Transverse colon (tissue), 4 donors: ENCODE measurements at regions not wholly inside any gene's neighbourhood (a gene's known extent, or its start where the extent isn't known, plus 50 kb on each side); places are given as distances from the start of the nearest gene placed in this dataset.

Experiments
- DNase-seq: peaks from one replicate; pipeline ENCODE4 v3.0.0-alpha.2; 2019
- H3K27ac ChIP-seq, 4 donors: fragments of 200-600 bp; sonication (generic); 2 replicates each; pipeline ENCODE4 v1.5.1; 2016 to 2018; ENCODE audit warnings: inconsistent platforms in 4 of 4
- H3K27me3 ChIP-seq: fragments of 200-600 bp; sonication (generic); 2 replicates; pipeline ENCODE4 v1.5.1; 2017; ENCODE audit warnings: inconsistent platforms
- H3K36me3 ChIP-seq, 4 donors: fragments of 200-600 bp; sonication (generic); 2 replicates each; pipeline ENCODE4 v1.5.1; 2017 to 2019; ENCODE audit warnings: inconsistent platforms in 4 of 4
- H3K4me1 ChIP-seq, 4 donors: fragments of 200-600 bp; sonication (generic); 2 replicates each; pipeline ENCODE4 v1.5.1; 2017 to 2020; ENCODE audit warnings: inconsistent platforms in 4 of 4
- H3K4me3 ChIP-seq, 4 donors: fragments of 200-600 bp; sonication (generic); 1 replicate in 1 of 4; 2 replicates in 3 of 4; pipeline versions ENCODE4 v1.5.1 to v1.6.1; 2017 to 2019; ENCODE audit warnings: inconsistent platforms in 4 of 4
- H3K9me3 ChIP-seq, 2 donors: fragments of 200-600 bp; sonication (generic); 2 replicates each; pipeline ENCODE4 v1.5.1; 2017 to 2019; ENCODE audit warnings: inconsistent platforms in 2 of 2
- EP300 ChIP-seq: sonication (generic); formaldehyde crosslinking; IDR thresholded peaks from one replicate; pipeline ENCODE4 v1.6.1; 2017; ENCODE audit warnings: antibody characterized with exemption, low read depth
- POLR2A ChIP-seq: fragments of 450-650 bp; IDR thresholded peaks from one replicate; pipeline ENCODE4 v1.6.1; 2016; ENCODE audit warnings: antibody characterized with exemption, mild to moderate bottlenecking, moderate library complexity
- POLR2AphosphoS5 ChIP-seq, 3 donors: sonication (generic); formaldehyde crosslinking; IDR thresholded peaks; one replicate each; pipeline ENCODE4 v1.6.1; 2016; ENCODE audit warnings: antibody characterized with exemption in 3 of 3
- WGBS, 2 donors: methylation state at CpG; one replicate each; pipeline ENCODE4 v1.1.5; 2018; ENCODE audit warnings: low coverage in 1 of 2; 5-methylcytosine and 5-hydroxymethylcytosine counted together
- in situ Hi-C, 4 donors: fragments of 200-750 bp; cut with MboI; loops; one replicate each; pipeline versions ENCODE4 v1.15.0 to v1.15.1; 2017; ENCODE audit warnings: low sequenced_read_pairs in 3 of 4, low pct_ligation_motif_present in 1 of 4, low pct_unique_long_range_greater_than_20kb in 1 of 4
- intact Hi-C: fragments of 100-400 bp; cut with DNase I; formaldehyde crosslinking; loops from one replicate; pipeline ENCODE4 v1.15.1; 2023; ENCODE audit warnings: low total_unique reads
- TF ChIP-seq, protein P1 (sequence below), 5 experiments: fragments of 200-600 bp in 3 of 5; fragments of 450-650 bp in 2 of 5; sonication (generic) in 3 of 5; IDR thresholded peaks; 1 replicate in 2 of 5; 2 replicates in 3 of 5; pipeline ENCODE4 v1.5.1; 2016 to 2017; ENCODE audit warnings: antibody characterized with exemption in 5 of 5, inconsistent platforms in 3 of 5, mild to moderate bottlenecking in 2 of 5, moderate library complexity in 1 of 5

DNA sequence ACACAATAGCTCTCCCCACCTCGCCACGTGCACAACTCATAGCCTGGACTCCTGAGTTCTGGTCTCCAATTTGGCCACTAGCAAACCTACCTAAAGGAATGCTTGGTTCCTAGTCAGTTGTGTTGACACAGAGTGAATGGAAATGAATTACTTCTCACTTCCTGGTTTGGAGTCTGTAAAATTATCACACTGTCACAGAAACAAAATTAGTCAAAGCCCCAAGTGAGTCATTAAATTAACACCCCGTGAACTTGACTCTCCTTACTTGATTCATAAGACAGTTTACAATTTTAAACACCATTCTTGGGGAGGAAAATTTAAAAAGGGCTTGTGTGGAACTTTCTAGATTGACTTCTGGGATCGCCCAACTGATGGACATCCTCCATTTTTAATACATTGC, 276.2 kb upstream of the CTNNB1 start:
- H3K27ac ChIP-seq: no peak overlapping the region
- TF ChIP-seq POLR2AphosphoS5 (IDR thresholded peaks at IDR 0.05) (no peak), EP300 (no peak), POLR2A (no peak)
- TF ChIP-seq, protein P1, sequence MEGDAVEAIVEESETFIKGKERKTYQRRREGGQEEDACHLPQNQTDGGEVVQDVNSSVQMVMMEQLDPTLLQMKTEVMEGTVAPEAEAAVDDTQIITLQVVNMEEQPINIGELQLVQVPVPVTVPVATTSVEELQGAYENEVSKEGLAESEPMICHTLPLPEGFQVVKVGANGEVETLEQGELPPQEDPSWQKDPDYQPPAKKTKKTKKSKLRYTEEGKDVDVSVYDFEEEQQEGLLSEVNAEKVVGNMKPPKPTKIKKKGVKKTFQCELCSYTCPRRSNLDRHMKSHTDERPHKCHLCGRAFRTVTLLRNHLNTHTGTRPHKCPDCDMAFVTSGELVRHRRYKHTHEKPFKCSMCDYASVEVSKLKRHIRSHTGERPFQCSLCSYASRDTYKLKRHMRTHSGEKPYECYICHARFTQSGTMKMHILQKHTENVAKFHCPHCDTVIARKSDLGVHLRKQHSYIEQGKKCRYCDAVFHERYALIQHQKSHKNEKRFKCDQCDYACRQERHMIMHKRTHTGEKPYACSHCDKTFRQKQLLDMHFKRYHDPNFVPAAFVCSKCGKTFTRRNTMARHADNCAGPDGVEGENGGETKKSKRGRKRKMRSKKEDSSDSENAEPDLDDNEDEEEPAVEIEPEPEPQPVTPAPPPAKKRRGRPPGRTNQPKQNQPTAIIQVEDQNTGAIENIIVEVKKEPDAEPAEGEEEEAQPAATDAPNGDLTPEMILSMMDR (IDR thresholded peaks at IDR 0.05): no peak

GRCh38 chr3:40923651-40924050, 275.7 kb upstream of the CTNNB1 start:
- TF ChIP-seq EP300 (no peak), POLR2AphosphoS5 (IDR thresholded peaks at IDR 0.05) (no peak), POLR2A (no peak)
- TF ChIP-seq, protein P1 (IDR thresholded peaks at IDR 0.05): no peak
- no peaks in the 10 kb centered on the region for H3K36me3 ChIP-seq
- H3K27me3 ChIP-seq: no peaks in the 10 kb centered on the region
- intact Hi-C loops: no loop called here
- no peak overlapping the region for H3K4me3 ChIP-seq
- H3K4me1 ChIP-seq: peaks cover 0 to 15% (median 0%) of the 10 kb centered on the region in 4 donors
- no peak overlapping the region for H3K27ac ChIP-seq
- no peak for DNase-seq
- 93 to 100% methylated on average over 1 to 4 of the region's 4 CpGs for WGBS, 2 donors
- no peaks in the 10 kb centered on the region for H3K9me3 ChIP-seq
- in situ Hi-C loops: no loop called here

More for the DNA sequence above, 276.2 kb upstream of the CTNNB1 start:
- intact Hi-C loops (no loop called here), in situ Hi-C loops (no loop called here)
- DNase-seq: no peak
- Histone ChIP-seq H3K36me3 (no peaks in the 10 kb centered on the region), H3K4me3 (no peak overlapping the region), H3K9me3 (no peaks in the 10 kb centered on the region), H3K4me1 (peaks cover 0 to 15% (median 0%) of the 10 kb centered on the region in 4 donors), H3K27me3 (no peaks in the 10 kb centered on the region)
- WGBS, 2 donors: 78% methylated on average over 4 of the region's 4 CpGs; no CpG with 5 or more reads in 1 of the 2 donors

DNA sequence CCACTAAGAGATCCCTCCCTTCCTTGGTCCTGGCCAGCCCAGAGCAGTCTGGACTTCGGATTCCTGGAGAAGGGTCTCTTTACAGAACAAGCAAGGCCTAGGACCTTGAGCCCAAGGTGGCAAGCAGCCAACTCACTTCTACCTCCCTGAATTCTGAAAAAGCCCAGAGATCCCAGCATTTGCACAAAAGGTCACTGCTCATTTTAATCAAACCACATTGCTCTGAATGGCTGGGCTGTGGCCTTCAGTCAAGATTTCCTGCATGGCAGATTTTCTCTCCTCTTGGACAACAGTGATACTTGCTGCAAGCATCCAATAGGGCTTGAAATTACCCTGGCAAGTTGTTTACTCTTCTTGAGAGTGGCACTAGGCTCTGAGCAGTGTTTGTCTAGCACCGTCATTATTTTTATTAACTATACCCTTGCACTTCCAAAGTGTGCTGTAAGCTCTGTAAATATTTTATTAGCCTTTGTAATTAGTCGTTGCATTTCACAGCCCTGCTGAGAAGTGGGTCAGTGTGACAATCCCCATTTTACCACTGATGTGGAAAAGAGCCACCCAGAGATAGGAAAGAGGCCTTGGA, 274.7 kb upstream of the CTNNB1 start:
- 42 to 46% methylated on average over 2 to 3 of the region's 3 CpGs for WGBS, 2 donors

GRCh38 chr3:40925231-40925630, 274.1 kb upstream of the CTNNB1 start:
- 46 to 67% methylated on average over 3 of the region's 3 CpGs for WGBS, 2 donors
- Histone ChIP-seq H3K4me3 (no peak overlapping the region), H3K36me3 (no peaks in the 10 kb centered on the region), H3K27ac (no peak overlapping the region), H3K9me3 (no peaks in the 10 kb centered on the region), H3K4me1 (peaks cover 0 to 15% (median 0%) of the 10 kb centered on the region in 4 donors), H3K27me3 (no peaks in the 10 kb centered on the region)
- intact Hi-C loops: no loop called here
- no peak for DNase-seq
- TF ChIP-seq POLR2AphosphoS5 (IDR thresholded peaks at IDR 0.05) (no peak), EP300 (no peak), POLR2A (no peak)
- TF ChIP-seq, protein P1 (IDR thresholded peaks at IDR 0.05): no peak
- in situ Hi-C loops: no loop called here

More for the DNA sequence above, 274.7 kb upstream of the CTNNB1 start:
- TF ChIP-seq POLR2AphosphoS5 (IDR thresholded peaks at IDR 0.05): no peak
- TF ChIP-seq EP300: no peak
- no peak for TF ChIP-seq POLR2A
- TF ChIP-seq, protein P1 (IDR thresholded peaks at IDR 0.05): no peak
- Histone ChIP-seq H3K4me3 (no peak overlapping the region), H3K9me3 (no peaks in the 10 kb centered on the region), H3K27me3 (no peaks in the 10 kb centered on the region), H3K36me3 (no peaks in the 10 kb centered on the region), H3K27ac (no peak overlapping the region), H3K4me1 (peaks cover 0 to 15% (median 0%) of the 10 kb centered on the region in 4 donors)
- DNase-seq: no peak
- in situ Hi-C loops (no loop called here), intact Hi-C loops (no loop called here)
